ENCODE measurements at regions not wholly inside any gene's neighbourhood (a gene's known extent, or its start where the extent isn't known, plus 50 kb on each side); places are given as distances from the start of the nearest gene placed in this dataset.

DNA sequence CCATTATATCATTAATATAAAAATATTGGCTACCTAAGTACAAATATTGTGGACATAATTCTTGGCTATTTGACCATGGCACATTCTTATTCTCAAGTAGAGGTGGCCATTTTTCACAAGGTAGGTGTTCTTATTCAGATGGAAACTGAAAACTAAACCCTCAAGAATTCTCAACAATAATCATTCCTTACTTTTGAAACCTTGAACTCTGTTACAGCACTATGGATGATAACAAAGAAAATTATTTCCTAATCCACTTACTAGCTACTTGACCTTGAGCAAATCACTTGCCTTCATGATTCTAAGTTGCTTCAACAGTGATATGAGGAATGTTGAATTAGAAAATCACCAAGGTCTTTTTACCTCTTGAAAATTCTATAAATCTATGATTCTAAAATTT lies 482.2 kb downstream of the PTPRC start:
- FAIRE-seq: no peak

GRCh38 chr1:199122085-199122484 lies 483.2 kb downstream of the PTPRC start:
- FAIRE-seq: peak; percentile 58

- FAIRE-seq: no peak
Measured at GRCh38 chr1:199122532-199123311, 483.9 kb downstream of the PTPRC start.

- FAIRE-seq: no peak
Measured at GRCh38 chr1:199123615-199124014, 484.8 kb downstream of the PTPRC start.

- FAIRE-seq: no peak
Measured at GRCh38 chr1:199124351-199124750, 485.5 kb downstream of the PTPRC start.

GRCh38 chr1:199129247-199129646 lies 490.4 kb downstream of the PTPRC start:
- no peak for FAIRE-seq

DNA sequence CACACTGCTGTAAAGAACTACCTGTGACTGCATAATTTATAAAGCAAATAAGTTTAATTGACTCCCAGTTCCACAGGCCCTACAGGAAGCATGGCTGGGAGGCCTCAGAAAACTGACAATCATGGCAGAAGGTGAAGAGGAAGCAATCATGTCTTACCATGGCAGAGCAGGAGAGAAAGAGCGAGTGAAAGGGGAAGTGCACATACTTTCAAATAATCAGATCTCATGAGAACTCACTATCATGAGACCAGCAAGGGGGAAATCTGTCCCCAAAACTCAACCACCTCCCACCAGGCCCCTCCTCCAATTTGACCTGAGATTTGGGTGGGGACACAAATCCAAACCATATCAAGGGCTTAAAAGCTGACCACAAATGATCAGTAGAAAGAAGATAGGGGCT lies 493.2 kb downstream of the PTPRC start:
- no peak for FAIRE-seq

- no peak for FAIRE-seq
Measured at GRCh38 chr1:199135901-199136300, 497.1 kb downstream of the PTPRC start.

GRCh38 chr1:199138061-199138460 lies 499.2 kb downstream of the PTPRC start:
- no peak for FAIRE-seq

DNA sequence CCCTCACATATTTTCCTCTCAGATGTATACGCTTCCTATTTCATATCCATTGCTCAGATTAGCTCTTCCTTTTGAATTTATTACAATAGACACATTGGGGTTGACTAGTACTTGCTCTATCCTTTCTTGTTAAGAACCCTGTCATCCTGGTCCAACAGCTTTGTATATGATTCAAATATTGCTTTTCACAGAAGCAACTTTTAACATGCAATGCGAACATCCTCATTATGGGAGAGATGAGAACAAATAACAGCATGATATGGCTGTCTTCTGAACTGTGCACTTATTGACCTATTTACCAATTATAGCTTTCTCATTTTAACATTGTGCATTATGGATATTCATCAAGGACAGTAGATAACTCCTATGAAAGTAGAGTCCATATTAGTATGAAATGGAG lies 510.8 kb downstream of the PTPRC start:
- FAIRE-seq: no peak

GRCh38 chr1:199150756-199151155 lies 511.9 kb downstream of the PTPRC start:
- FAIRE-seq: no peak

GRCh38 chr1:199151634-199152425 lies 513.0 kb downstream of the PTPRC start:
- FAIRE-seq: peak; percentile 24

- no peak for FAIRE-seq
Measured at GRCh38 chr1:199152676-199153075, 513.8 kb downstream of the PTPRC start.

- no peak for FAIRE-seq
Measured at GRCh38 chr1:199155166-199156019, 516.6 kb downstream of the PTPRC start.

DNA sequence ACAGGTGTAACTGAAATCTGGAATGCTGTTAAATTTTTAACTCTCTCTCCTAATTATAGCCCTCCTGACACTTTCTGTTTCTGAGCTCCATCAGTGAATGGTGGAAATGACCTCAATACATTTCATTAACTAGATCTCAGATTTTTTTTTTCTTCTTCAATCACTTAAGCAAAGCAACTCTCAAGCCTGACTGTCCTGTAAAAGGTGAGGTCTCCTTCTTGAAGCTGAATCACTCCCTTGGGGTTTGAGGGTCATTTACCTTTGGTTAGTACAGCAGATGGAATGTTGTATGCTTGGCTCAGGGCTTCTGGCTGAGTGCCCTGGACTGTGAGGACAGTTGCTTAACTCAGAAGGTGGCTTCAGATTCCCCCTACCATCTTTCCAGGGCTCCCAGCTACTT lies 518.7 kb downstream of the PTPRC start:
- FAIRE-seq: no peak

DNA sequence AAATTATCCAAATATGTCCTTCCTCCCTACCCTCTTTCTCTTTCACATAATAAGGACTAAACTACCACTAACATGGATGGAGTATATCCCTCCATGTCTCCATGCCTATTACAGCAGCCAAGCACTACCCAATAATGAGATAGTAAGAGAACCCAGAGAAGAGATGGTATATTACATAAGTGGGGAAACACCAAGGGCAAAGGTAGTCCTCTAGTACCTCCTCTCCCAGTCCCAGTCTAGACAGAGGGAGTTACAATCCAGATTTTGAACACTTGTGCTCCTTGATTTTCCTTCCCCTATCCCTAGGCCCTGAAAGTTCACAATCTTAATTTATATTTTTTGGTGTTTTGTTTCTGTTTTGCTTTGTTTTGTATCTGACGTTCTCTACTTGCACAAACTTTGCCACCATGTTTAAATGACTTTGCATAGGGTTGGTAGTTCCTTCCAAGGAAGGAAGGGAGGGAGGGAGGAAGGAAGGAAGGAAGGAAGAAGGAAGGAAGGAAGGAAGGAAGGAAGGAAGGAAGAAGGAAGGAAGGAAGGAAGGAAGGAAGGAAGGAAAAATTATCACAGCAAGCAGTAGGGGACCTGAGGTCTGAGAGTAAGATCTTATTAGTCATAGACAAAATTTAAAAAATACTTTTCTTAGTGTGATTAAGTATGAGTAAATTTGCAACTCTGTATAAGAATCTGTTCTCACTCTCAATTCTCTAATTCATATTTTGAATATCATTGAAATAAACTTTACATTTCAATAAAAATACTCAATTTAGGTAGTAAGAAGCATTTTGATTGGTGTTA lies 521.9 kb downstream of the PTPRC start:
- FAIRE-seq: no peak

DNA sequence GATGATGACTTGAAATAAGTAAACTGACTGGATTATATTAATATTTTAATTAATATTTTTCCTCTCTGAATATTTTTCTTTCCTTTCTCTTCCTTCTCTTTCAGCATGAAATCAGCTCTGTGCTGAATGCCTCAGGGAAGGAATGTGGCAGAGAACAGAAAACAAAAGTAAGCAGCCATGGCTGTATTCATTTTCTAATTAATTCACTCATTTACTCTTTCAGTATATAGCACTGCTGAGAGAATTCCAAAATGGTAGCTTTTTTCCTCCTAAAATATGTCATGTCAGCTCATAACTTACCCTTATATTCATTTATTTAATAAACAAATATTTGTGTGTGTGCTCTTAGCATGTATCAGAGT lies 522.5 kb downstream of the PTPRC start:
- FAIRE-seq: no peak

- no peak for FAIRE-seq
Measured at GRCh38 chr1:199161766-199162303, 523.0 kb downstream of the PTPRC start.

- no peak for FAIRE-seq
Measured at GRCh38 chr1:199163267-199163666, 524.4 kb downstream of the PTPRC start.

DNA sequence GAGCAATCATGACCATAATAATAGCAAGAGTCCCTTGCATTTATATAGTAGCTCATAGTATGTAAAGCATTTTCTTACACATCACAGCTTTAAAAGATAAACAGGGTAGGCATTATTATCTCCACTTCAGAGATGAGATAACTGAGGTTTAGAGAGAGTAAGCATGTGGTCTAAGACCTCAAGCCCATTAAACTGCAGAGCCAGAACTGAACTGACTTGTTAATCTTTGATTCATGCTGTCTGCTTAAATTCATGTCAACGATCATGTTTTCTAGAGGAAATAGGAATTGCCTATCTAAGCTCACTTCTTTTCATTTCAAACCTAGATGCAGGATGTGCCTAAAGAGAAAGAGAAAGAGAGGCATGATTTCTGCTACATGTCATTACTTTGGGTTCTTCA lies 524.8 kb downstream of the PTPRC start:
- no peak for FAIRE-seq

GRCh38 chr1:199167460-199167859 lies 528.6 kb downstream of the PTPRC start:
- FAIRE-seq: peak; percentile 49

Measured in colon (tissue), 2 donors.